BLaER1 treated with 17β-estradiol and CSF1 and Interleukin-3, amounts not matched to agents 10 nM and 100 nM (cell line): ENCODE measurements at regions not wholly inside any gene's neighbourhood (a gene's known extent, or its start where the extent isn't known, plus 50 kb on each side); places are given as distances from the start of the nearest gene placed in this dataset.
"Not testable (repeated sequence)": the region's sequence is repeated elsewhere in the genome, so short reads cannot be mapped to it uniquely, and the experiment has no call there.

Experiments
- H3K27ac ChIP-seq, 11 experiments: shearing (Covaris generic); formaldehyde crosslinking; 2 replicates each; pipeline ENCODE4 v1.8.1; 2022
- H3K27me3 ChIP-seq, 11 experiments: shearing (Covaris generic); formaldehyde crosslinking; 2 replicates each; pipeline ENCODE4 v1.8.1; 2022
- H3K36me3 ChIP-seq, 11 experiments: shearing (Covaris generic); formaldehyde crosslinking; 2 replicates each; pipeline ENCODE4 v1.8.1; 2022
- H3K4me1 ChIP-seq, 10 experiments: shearing (Covaris generic); formaldehyde crosslinking; 2 replicates each; pipeline ENCODE4 v1.8.1; 2022
- H3K4me2 ChIP-seq, 11 experiments: shearing (Covaris generic); formaldehyde crosslinking; 2 replicates each; pipeline ENCODE4 v1.8.1; 2022
- H3K4me3 ChIP-seq, 10 experiments: shearing (Covaris generic); formaldehyde crosslinking; 2 replicates each; pipeline ENCODE4 v1.8.1; 2022
- H3K9ac ChIP-seq, 11 experiments: shearing (Covaris generic); formaldehyde crosslinking; 2 replicates each; pipeline ENCODE4 v1.8.1; 2022
- H3K9me3 ChIP-seq, 11 experiments: shearing (Covaris generic); formaldehyde crosslinking; replicated peaks in 1 of 11; 2 replicates each; pipeline ENCODE4 v1.8.1; 2022
- H4K20me1 ChIP-seq, 11 experiments: shearing (Covaris generic); formaldehyde crosslinking; 2 replicates each; pipeline ENCODE4 v1.8.1; 2022
- Cebpa-rat ChIP-seq, 11 experiments: shearing (Covaris generic); IDR thresholded peaks; 2 replicates each; pipeline ENCODE4 v1.8.1; 2022

GRCh38 chr2:237235383-237236095 is 149.8 kb downstream of the COPS8 start:
- H3K9me3 ChIP-seq: peaks cover 15 to 27% (median 22%) of the 10 kb centered on the region in 11 experiments
- no peak overlapping the region for H3K4me3 ChIP-seq
- no peak overlapping the region for H3K27ac ChIP-seq
- no peak overlapping the region for H3K9ac ChIP-seq
- no peak overlapping the region for H3K4me2 ChIP-seq
- H3K36me3 ChIP-seq: no peaks in the 10 kb centered on the region
- no peak for TF ChIP-seq Cebpa-rat (IDR thresholded peaks at IDR 0.05)
- H3K4me1 ChIP-seq: peaks cover 0 to 6% (median 0%) of the 10 kb centered on the region in 10 experiments; a peak in 2 of 20 replicates
- no peaks in the 10 kb centered on the region for H4K20me1 ChIP-seq
- no peaks in the 10 kb centered on the region for H3K27me3 ChIP-seq

GRCh38 chr2:237236188-237236587 is 150.5 kb downstream of the COPS8 start:
- Histone ChIP-seq H3K27ac (no peak overlapping the region), H3K4me2 (no peak overlapping the region), H3K9me3 (peaks cover 22 to 33% (median 28%) of the 10 kb centered on the region in 11 experiments), H3K36me3 (no peaks in the 10 kb centered on the region), H3K4me1 (peaks cover 0 to 6% (median 0%) of the 10 kb centered on the region in 10 experiments; a peak in 2 of 20 replicates), H3K9ac (no peak overlapping the region), H3K4me3 (no peak overlapping the region), H4K20me1 (no peaks in the 10 kb centered on the region), H3K27me3 (no peaks in the 10 kb centered on the region)
- no peak for TF ChIP-seq Cebpa-rat (IDR thresholded peaks at IDR 0.05)

GRCh38 chr2:237238249-237238648 is 152.6 kb downstream of the COPS8 start:
- no peaks in the 10 kb centered on the region for H3K4me1 ChIP-seq
- peaks cover 41 to 51% (median 45%) of the 10 kb centered on the region in 11 experiments for H3K9me3 ChIP-seq
- H3K4me2 ChIP-seq: no peak overlapping the region
- H3K27ac ChIP-seq: no peak overlapping the region
- no peak overlapping the region for H3K9ac ChIP-seq
- H3K4me3 ChIP-seq: no peak overlapping the region
- no peaks in the 10 kb centered on the region for H4K20me1 ChIP-seq
- no peak for TF ChIP-seq Cebpa-rat (IDR thresholded peaks at IDR 0.05)
- H3K36me3 ChIP-seq: no peaks in the 10 kb centered on the region
- no peaks in the 10 kb centered on the region for H3K27me3 ChIP-seq

- TF ChIP-seq Cebpa-rat (IDR thresholded peaks at IDR 0.05): no peak
- Histone ChIP-seq H3K4me3 (no peak overlapping the region), H4K20me1 (no peaks in the 10 kb centered on the region), H3K9me3 (peaks cover 41 to 69% (median 52%) of the 10 kb centered on the region in 11 experiments), H3K9ac (no peak overlapping the region), H3K4me2 (no peak overlapping the region), H3K4me1 (no peaks in the 10 kb centered on the region), H3K27ac (no peak overlapping the region), H3K36me3 (no peaks in the 10 kb centered on the region), H3K27me3 (no peaks in the 10 kb centered on the region)
Measured at GRCh38 chr2:237240252-237240651, 154.6 kb downstream of the COPS8 start.

GRCh38 chr2:237240868-237241267 is 155.2 kb downstream of the COPS8 start:
- not testable (repeated sequence) for H4K20me1 ChIP-seq, H3K27ac ChIP-seq, H3K27me3 ChIP-seq, H3K36me3 ChIP-seq, H3K4me1 ChIP-seq, H3K4me3 ChIP-seq, H3K4me2 ChIP-seq, H3K9ac ChIP-seq
- peaks cover 41 to 70% (median 54%) of the 10 kb centered on the region in 11 experiments for H3K9me3 ChIP-seq

- H3K27me3 ChIP-seq: no peaks in the 10 kb centered on the region
- H3K9me3 ChIP-seq: peaks cover 41 to 70% (median 56%) of the 10 kb centered on the region in 11 experiments
- no peak for TF ChIP-seq Cebpa-rat (IDR thresholded peaks at IDR 0.05)
- no peak overlapping the region for H3K9ac ChIP-seq
- no peaks in the 10 kb centered on the region for H3K36me3 ChIP-seq
- H3K27ac ChIP-seq: no peak overlapping the region
- H3K4me2 ChIP-seq: no peak overlapping the region
- H3K4me1 ChIP-seq: no peaks in the 10 kb centered on the region
- no peak overlapping the region for H3K4me3 ChIP-seq
- H4K20me1 ChIP-seq: no peaks in the 10 kb centered on the region
Measured at GRCh38 chr2:237242091-237242536, 156.4 kb downstream of the COPS8 start.

GRCh38 chr2:237243487-237243886 is 157.8 kb downstream of the COPS8 start:
- Histone ChIP-seq H3K9me3 (peaks cover 41 to 68% (median 54%) of the 10 kb centered on the region in 11 experiments), H3K36me3 (no peaks in the 10 kb centered on the region), H3K4me1 (no peaks in the 10 kb centered on the region), H3K27ac (no peak overlapping the region), H3K4me3 (no peak overlapping the region), H4K20me1 (no peaks in the 10 kb centered on the region), H3K4me2 (no peak overlapping the region), H3K9ac (no peak overlapping the region), H3K27me3 (no peaks in the 10 kb centered on the region)
- TF ChIP-seq Cebpa-rat (IDR thresholded peaks at IDR 0.05): no peak

GRCh38 chr2:237244178-237244577 is 158.5 kb downstream of the COPS8 start:
- H3K4me3 ChIP-seq: no peak overlapping the region
- H3K9ac ChIP-seq: no peak overlapping the region
- TF ChIP-seq Cebpa-rat (IDR thresholded peaks at IDR 0.05): no peak
- H3K27ac ChIP-seq: no peak overlapping the region
- H3K9me3 ChIP-seq: peaks cover 45 to 66% (median 52%) of the 10 kb centered on the region in 11 experiments
- no peaks in the 10 kb centered on the region for H4K20me1 ChIP-seq
- H3K4me1 ChIP-seq: no peaks in the 10 kb centered on the region
- no peaks in the 10 kb centered on the region for H3K36me3 ChIP-seq
- H3K4me2 ChIP-seq: no peak overlapping the region
- H3K27me3 ChIP-seq: no peaks in the 10 kb centered on the region

GRCh38 chr2:237244976-237245646 is 159.4 kb downstream of the COPS8 start:
- no peak overlapping the region for H3K4me2 ChIP-seq
- no peak for TF ChIP-seq Cebpa-rat (IDR thresholded peaks at IDR 0.05)
- no peak overlapping the region for H3K4me3 ChIP-seq
- H4K20me1 ChIP-seq: no peaks in the 10 kb centered on the region
- H3K9me3 ChIP-seq: peaks cover 37 to 57% (median 43%) of the 10 kb centered on the region in 11 experiments
- H3K36me3 ChIP-seq: no peaks in the 10 kb centered on the region
- H3K27me3 ChIP-seq: no peaks in the 10 kb centered on the region
- no peak overlapping the region for H3K9ac ChIP-seq
- H3K27ac ChIP-seq: no peak overlapping the region
- H3K4me1 ChIP-seq: no peaks in the 10 kb centered on the region

- no peaks in the 10 kb centered on the region for H3K4me1 ChIP-seq
- no peaks in the 10 kb centered on the region for H4K20me1 ChIP-seq
- no peak overlapping the region for H3K4me2 ChIP-seq
- no peak overlapping the region for H3K4me3 ChIP-seq
- no peaks in the 10 kb centered on the region for H3K27me3 ChIP-seq
- no peak overlapping the region for H3K9ac ChIP-seq
- H3K9me3 ChIP-seq: peaks cover 0 to 7% (median 5%) of the 10 kb centered on the region in 11 experiments; a peak in 6 of 22 replicates
- H3K27ac ChIP-seq: no peak overlapping the region
- no peaks in the 10 kb centered on the region for H3K36me3 ChIP-seq
- TF ChIP-seq Cebpa-rat (IDR thresholded peaks at IDR 0.05): no peak
Measured at GRCh38 chr2:237250599-237250998, 163.4 kb downstream of the COL6A3 start.
